NT2/D1 (cell line): ENCODE measurements at regions not wholly inside any gene's neighbourhood (a gene's known extent, or its start where the extent isn't known, plus 50 kb on each side); places are given as distances from the start of the nearest gene placed in this dataset.

Source experiments
- DNase-seq: peaks from one replicate; pipeline ENCODE4 v3.0.0-alpha.2; 2011; ENCODE audit warnings: low read depth, low spot score
- H3K27me3 ChIP-seq: 2 replicates; pipeline ENCODE4 v1.6.0; 2011; ENCODE audit warnings: mild to moderate bottlenecking; ENCODE audit not compliant: insufficient read length, insufficient read depth
- H3K36me3 ChIP-seq: 2 replicates; pipeline ENCODE4 v1.6.1; 2011; ENCODE audit warnings: mild to moderate bottlenecking, low read length, mixed read lengths; ENCODE audit not compliant: insufficient read depth, insufficient read length
- H3K4me1 ChIP-seq: 2 replicates; pipeline ENCODE4 v1.5.1; 2011; ENCODE audit not compliant: insufficient read depth, insufficient read length
- H3K4me3 ChIP-seq: 2 replicates; pipeline ENCODE4 v1.5.1; 2011; ENCODE audit warnings: low read depth; ENCODE audit not compliant: insufficient read length
- H3K9ac ChIP-seq: 2 replicates; pipeline ENCODE4 v1.6.0; 2011; ENCODE audit warnings: low read depth; ENCODE audit not compliant: insufficient read length
- H3K9me3 ChIP-seq: 2 replicates; pipeline ENCODE4 v1.5.1; 2011; ENCODE audit warnings: mild to moderate bottlenecking, low read length; ENCODE audit not compliant: insufficient read depth
- SUZ12 ChIP-seq: IDR thresholded peaks from 2 replicates; pipeline ENCODE4 v1.6.1; 2011; ENCODE audit not compliant: insufficient read length, insufficient read depth; ENCODE audit errors: extremely low read depth
- YY1 ChIP-seq: IDR thresholded peaks from 2 replicates; pipeline ENCODE4 v1.6.1; 2011; ENCODE audit not compliant: insufficient read length, insufficient read depth
- ZNF274 ChIP-seq: IDR thresholded peaks from 2 replicates; pipeline ENCODE4 v1.6.1; 2011; ENCODE audit warnings: mild to moderate bottlenecking, low read depth, low read length

DNA sequence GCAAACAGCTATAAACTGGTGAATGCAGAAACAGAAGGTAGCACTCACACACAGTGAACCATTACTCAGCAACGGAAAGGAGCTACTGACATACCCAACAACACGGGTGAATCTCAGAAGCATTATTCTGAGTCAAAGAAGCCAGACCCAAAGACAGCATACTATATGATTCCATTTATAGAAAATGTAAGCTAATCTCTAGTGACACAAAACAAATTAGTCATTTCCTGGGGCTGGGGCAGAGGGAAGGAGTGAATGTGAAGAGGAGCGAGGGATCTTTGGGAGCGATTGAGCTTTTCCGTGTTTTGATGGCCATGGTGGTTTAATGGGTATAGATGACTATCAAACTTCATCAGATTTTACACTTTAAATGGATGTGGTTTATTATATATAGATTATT, 614.6 kb downstream of the DHX35 start:
- no peak for DNase-seq
- no peak overlapping the region for H3K9ac ChIP-seq
- no peak for TF ChIP-seq SUZ12
- no peak for TF ChIP-seq ZNF274
- no peak for TF ChIP-seq YY1

GRCh38 chr20:39574061-39574460, 611.9 kb downstream of the DHX35 start:
- H3K4me1 ChIP-seq, result no peaks in the 10 kb centered on the region
- no peak for DNase-seq
- H3K36me3 ChIP-seq, result no peaks in the 10 kb centered on the region
- H3K9me3 ChIP-seq, result no peaks in the 10 kb centered on the region
- H3K9ac ChIP-seq, result no peak overlapping the region
- no peak overlapping the region for H3K4me3 ChIP-seq
- no peaks in the 10 kb centered on the region for H3K27me3 ChIP-seq
- TF ChIP-seq ZNF274, result no peak
- no peak for TF ChIP-seq SUZ12
- no peak for TF ChIP-seq YY1

More for the DNA sequence above, 614.6 kb downstream of the DHX35 start:
- Histone ChIP-seq H3K4me1 (no peaks in the 10 kb centered on the region), H3K4me3 (no peak overlapping the region), H3K36me3 (no peaks in the 10 kb centered on the region), H3K27me3 (no peaks in the 10 kb centered on the region), H3K9me3 (no peaks in the 10 kb centered on the region)

DNA sequence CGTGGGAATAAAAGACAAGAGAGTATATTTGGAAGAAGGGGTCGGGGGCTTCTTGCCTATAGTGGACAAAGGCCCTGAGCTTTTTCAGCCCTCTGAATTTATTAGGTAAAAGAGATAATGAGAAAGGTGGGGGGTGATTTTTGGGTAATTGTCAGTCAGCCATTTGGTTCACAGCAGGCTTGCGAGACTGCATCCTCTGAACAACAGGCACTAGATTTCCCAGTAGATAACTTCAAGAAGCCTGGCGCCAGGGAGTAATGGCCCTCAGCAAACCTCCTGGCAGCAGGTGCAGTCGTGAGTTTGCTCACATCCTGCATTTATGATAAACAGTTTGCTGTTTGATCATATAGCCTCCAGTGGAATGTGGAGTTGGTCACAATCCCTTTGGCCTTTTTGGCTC, 609.0 kb downstream of the DHX35 start:
- H3K9me3 ChIP-seq, result no peaks in the 10 kb centered on the region
- TF ChIP-seq ZNF274 (no peak), SUZ12 (no peak), YY1 (no peak)
- no peaks in the 10 kb centered on the region for H3K36me3 ChIP-seq
- H3K9ac ChIP-seq, result no peak overlapping the region
- H3K27me3 ChIP-seq, result no peaks in the 10 kb centered on the region
- no peak overlapping the region for H3K4me3 ChIP-seq
- no peaks in the 10 kb centered on the region for H3K4me1 ChIP-seq
- DNase-seq, result no peak

DNA sequence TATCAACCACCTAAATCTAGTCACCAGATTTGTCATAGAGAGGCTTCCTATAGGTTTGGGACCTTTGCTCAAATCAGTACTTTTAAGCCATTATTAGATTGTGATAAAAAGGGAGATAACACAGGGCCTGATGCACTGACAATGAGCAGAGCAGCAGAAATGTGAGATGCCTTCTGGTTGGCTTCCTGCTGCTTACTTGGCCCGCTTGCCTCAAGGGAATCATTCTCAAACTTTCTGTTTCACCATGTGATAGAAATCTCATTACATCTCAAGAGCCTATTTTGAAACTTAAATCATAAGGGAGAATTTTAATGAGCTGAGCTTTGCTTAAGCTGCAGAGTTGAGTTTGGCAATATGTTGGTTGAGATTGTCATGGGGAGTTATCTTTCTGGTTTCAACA, 606.0 kb downstream of the DHX35 start:
- DNase-seq, result no peak
- H3K9me3 ChIP-seq, result no peaks in the 10 kb centered on the region
- no peak overlapping the region for H3K4me3 ChIP-seq
- no peak overlapping the region for H3K9ac ChIP-seq
- H3K36me3 ChIP-seq, result no peaks in the 10 kb centered on the region
- no peaks in the 10 kb centered on the region for H3K4me1 ChIP-seq
- H3K27me3 ChIP-seq, result no peaks in the 10 kb centered on the region
- no peak for TF ChIP-seq YY1
- TF ChIP-seq ZNF274, result no peak
- TF ChIP-seq SUZ12, result no peak

DNA sequence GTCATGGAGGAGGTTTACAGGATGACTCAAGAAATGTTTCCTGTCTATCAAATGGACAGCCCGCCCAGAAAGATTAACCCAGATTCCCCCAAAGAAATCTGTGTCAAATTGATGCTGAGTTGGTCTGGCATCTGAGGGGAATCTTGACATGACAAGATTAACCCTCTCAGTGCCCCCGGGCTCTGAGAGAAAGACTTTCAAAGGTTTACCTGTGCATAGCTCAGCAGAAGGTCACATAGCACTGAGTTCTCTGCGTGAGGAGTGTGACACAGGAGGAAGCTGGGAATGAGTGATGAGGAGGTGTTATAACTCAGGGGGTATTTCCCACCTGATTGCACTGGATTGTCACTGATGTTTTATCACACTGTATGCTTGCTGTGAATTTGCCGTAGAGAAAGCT, 601.2 kb downstream of the DHX35 start:
- Histone ChIP-seq H3K9me3 (no peaks in the 10 kb centered on the region), H3K4me3 (no peak overlapping the region), H3K36me3 (no peaks in the 10 kb centered on the region), H3K4me1 (no peaks in the 10 kb centered on the region), H3K27me3 (no peaks in the 10 kb centered on the region), H3K9ac (no peak overlapping the region)
- DNase-seq, result no peak
- TF ChIP-seq YY1 (no peak), SUZ12 (no peak), ZNF274 (no peak)

DNA sequence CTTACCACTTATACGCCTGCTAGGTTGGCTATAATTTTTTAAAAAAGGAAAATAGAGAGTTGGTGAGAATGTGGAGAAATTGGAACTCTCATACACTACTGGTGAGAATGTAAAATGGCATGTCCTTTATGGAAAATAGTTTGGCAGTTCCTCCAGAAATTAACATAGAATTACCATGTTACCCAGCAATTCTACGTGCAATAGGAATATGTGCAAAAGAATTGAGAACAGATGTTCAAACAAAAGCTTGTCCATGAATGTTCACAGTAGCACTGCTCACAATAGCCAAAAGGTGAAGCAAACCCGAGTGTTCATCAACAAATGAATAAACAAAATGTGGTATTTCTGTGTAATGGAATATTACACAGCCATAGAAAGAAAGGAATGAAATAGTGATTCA, 592.2 kb downstream of the DHX35 start:
- DNase-seq, result no peak
- H3K4me3 ChIP-seq, result no peak overlapping the region
- no peaks in the 10 kb centered on the region for H3K36me3 ChIP-seq
- no peaks in the 10 kb centered on the region for H3K4me1 ChIP-seq
- no peak overlapping the region for H3K9ac ChIP-seq
- H3K27me3 ChIP-seq, result no peaks in the 10 kb centered on the region
- no peak for TF ChIP-seq YY1
- no peak for TF ChIP-seq ZNF274
- TF ChIP-seq SUZ12, result no peak
- no peaks in the 10 kb centered on the region for H3K9me3 ChIP-seq

GRCh38 chr20:39553120-39553519, 591.0 kb downstream of the DHX35 start:
- H3K4me3 ChIP-seq, result no peak overlapping the region
- TF ChIP-seq YY1 (no peak), ZNF274 (no peak), SUZ12 (no peak)
- H3K27me3 ChIP-seq, result no peaks in the 10 kb centered on the region
- no peak overlapping the region for H3K9ac ChIP-seq
- no peaks in the 10 kb centered on the region for H3K4me1 ChIP-seq
- no peak for DNase-seq
- no peaks in the 10 kb centered on the region for H3K36me3 ChIP-seq
- H3K9me3 ChIP-seq, result no peaks in the 10 kb centered on the region

GRCh38 chr20:39549733-39550132, 587.6 kb downstream of the DHX35 start:
- DNase-seq, result no peak
- Histone ChIP-seq H3K36me3 (no peaks in the 10 kb centered on the region), H3K4me3 (no peak overlapping the region), H3K4me1 (no peaks in the 10 kb centered on the region), H3K9me3 (no peaks in the 10 kb centered on the region), H3K27me3 (no peaks in the 10 kb centered on the region), H3K9ac (no peak overlapping the region)
- no peak for TF ChIP-seq ZNF274
- no peak for TF ChIP-seq YY1
- TF ChIP-seq SUZ12, result no peak
